Liver (tissue), 8 donors: ENCODE measurements at regions not wholly inside any gene's neighbourhood (a gene's known extent, or its start where the extent isn't known, plus 50 kb on each side); places are given as distances from the start of the nearest gene placed in this dataset.
"Not testable (repeated sequence)": the region's sequence is repeated elsewhere in the genome, so short reads cannot be mapped to it uniquely, and the experiment has no call there.

ENCODE experiments used
- DNase-seq: peaks from one replicate; pipeline ENCODE4 v3.0.0-alpha.2; 2017; ENCODE audit warnings: low spot score
- H3K27ac ChIP-seq, 2 donors: one replicate each; pipeline ENCODE4 v1.7.0; 2013; ENCODE audit warnings: inconsistent platforms in 2 of 2, low read length in 2 of 2, control low read depth in 1 of 2, low read depth in 1 of 2, mild to moderate bottlenecking in 1 of 2
- H3K27me3 ChIP-seq, 4 donors: one replicate each; pipeline versions ENCODE4 v1.6.1 to v1.7.0; 2013; ENCODE audit warnings: low read length in 3 of 4, inconsistent platforms in 1 of 4, mild to moderate bottlenecking in 1 of 4, moderate library complexity in 1 of 4; ENCODE audit not compliant: control insufficient read depth in 4 of 4, insufficient read depth in 4 of 4
- H3K36me3 ChIP-seq, 4 donors: one replicate each; pipeline versions ENCODE4 v1.6.1 to v1.7.0; 2013; ENCODE audit warnings: low read length in 3 of 4, mild to moderate bottlenecking in 3 of 4, low read depth in 1 of 4, moderate library complexity in 1 of 4; ENCODE audit not compliant: control insufficient read depth in 4 of 4, insufficient read depth in 3 of 4
- H3K4me1 ChIP-seq, 4 donors: one replicate each; pipeline versions ENCODE4 v1.6.1 to v1.7.0; 2013; ENCODE audit warnings: low read length in 3 of 4, mild to moderate bottlenecking in 3 of 4, moderate library complexity in 1 of 4; ENCODE audit not compliant: control insufficient read depth in 4 of 4, insufficient read depth in 4 of 4
- H3K4me3 ChIP-seq, 3 donors: one replicate each; pipeline versions ENCODE4 v1.6.1 to v1.7.0; 2013; ENCODE audit warnings: low read length in 3 of 3, control low read depth in 1 of 3, low read depth in 1 of 3, mild to moderate bottlenecking in 1 of 3
- H3K9ac ChIP-seq, 2 donors: one replicate each; pipeline ENCODE4 v1.7.0; 2013; ENCODE audit warnings: low read length in 2 of 2, mild to moderate bottlenecking in 2 of 2, moderate library complexity in 2 of 2, control low read depth in 1 of 2, low read depth in 1 of 2
- H3K9me3 ChIP-seq, 4 donors: one replicate each; pipeline versions ENCODE4 v1.6.1 to v1.7.0; 2013; ENCODE audit warnings: low read length in 3 of 4; ENCODE audit not compliant: control insufficient read depth in 4 of 4
- EGR1 ChIP-seq, 2 donors: IDR thresholded peaks; 2 replicates each; pipeline ENCODE4 v1.6.1; 2016 to 2018; ENCODE audit warnings: antibody characterized with exemption in 2 of 2, low read depth in 2 of 2
- FOXA1 ChIP-seq: IDR thresholded peaks from 2 replicates; pipeline ENCODE4 v1.6.1; 2016; ENCODE audit warnings: antibody characterized with exemption
- FOXA2 ChIP-seq: IDR thresholded peaks from 2 replicates; pipeline ENCODE4 v1.6.1; 2016; ENCODE audit warnings: antibody characterized with exemption
- HNF4A ChIP-seq, 2 donors: conservative IDR thresholded peaks; 2 replicates each; pipeline ENCODE4 v1.6.1; 2016; ENCODE audit warnings: antibody characterized with exemption in 2 of 2, mild to moderate bottlenecking in 2 of 2
- HNF4G ChIP-seq: IDR thresholded peaks from 2 replicates; pipeline ENCODE4 v1.6.1; 2016; ENCODE audit warnings: antibody characterized with exemption
- NR2F2 ChIP-seq: IDR thresholded peaks from 2 replicates; pipeline ENCODE4 v1.6.1; 2016; ENCODE audit warnings: antibody characterized with exemption
- RAD21 ChIP-seq, 2 donors: IDR thresholded peaks; 2 replicates each; pipeline ENCODE4 v1.6.1; 2016; ENCODE audit warnings: antibody characterized with exemption in 2 of 2, mild to moderate bottlenecking in 2 of 2
- SP1 ChIP-seq: IDR thresholded peaks from 2 replicates; pipeline ENCODE4 v1.6.1; 2018; ENCODE audit warnings: antibody characterized with exemption, mild to moderate bottlenecking
- YY1 ChIP-seq: IDR thresholded peaks from 2 replicates; pipeline ENCODE4 v1.6.1; 2016; ENCODE audit warnings: antibody characterized with exemption, mild to moderate bottlenecking
- WGBS: extraction: QIAGEN DNeasy Blood & Tissue Kit; methylation state at CpG from one replicate; pipeline ENCODE4 v1.1.7; 2013; 5-methylcytosine and 5-hydroxymethylcytosine counted together
- TF ChIP-seq, protein P1 (sequence below): fragments of 150-350 bp; IDR thresholded peaks from 2 replicates; pipeline ENCODE4 v1.5.1; 2017; ENCODE audit warnings: improper control_type of control experiment, low read depth, low read length; ENCODE audit not compliant: missing input control
- TF ChIP-seq, protein P2 (sequence below): IDR thresholded peaks from 2 replicates; pipeline ENCODE4 v1.6.1; 2016; ENCODE audit warnings: antibody characterized with exemption
- TF ChIP-seq, protein P3 (sequence below): IDR thresholded peaks from 2 replicates; pipeline ENCODE4 v1.6.1; 2016; ENCODE audit warnings: antibody characterized with exemption
- donor health status: healthy.
- donor health status: healthy.
- donor health status: healthy.
- donor health status: healthy.
- donor health status: healthy.

DNA sequence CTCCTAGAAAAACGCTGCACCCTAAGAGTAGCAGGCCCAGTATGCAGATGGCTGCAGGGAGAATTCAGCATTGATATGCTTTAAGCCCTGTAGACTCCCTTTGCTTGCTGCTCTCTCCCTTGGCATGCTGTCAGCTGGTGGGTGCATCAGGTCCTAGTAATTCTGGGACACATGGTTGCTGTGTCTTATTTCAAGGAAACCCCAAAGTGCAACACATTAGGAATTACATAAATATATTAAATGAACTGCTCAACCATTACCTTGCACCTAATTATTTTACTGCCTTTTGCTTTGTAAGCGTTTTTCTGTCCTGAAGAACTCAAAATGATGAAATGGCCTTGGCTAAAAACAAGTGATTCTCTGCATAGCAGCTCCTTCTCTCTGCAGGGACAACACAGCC lies 516.3 kb downstream of the ZIC3 start:
- Histone ChIP-seq H3K36me3 (no peaks in the 10 kb centered on the region), H3K27me3 (no peaks in the 10 kb centered on the region), H3K9ac (no peak overlapping the region), H3K27ac (no peak overlapping the region), H3K9me3 (peaks cover 0 to 2% (median 0%) of the 10 kb centered on the region in 4 donors), H3K4me1 (no peaks in the 10 kb centered on the region), H3K4me3 (no peak overlapping the region)
- no peak for DNase-seq
- TF ChIP-seq, protein P1, sequence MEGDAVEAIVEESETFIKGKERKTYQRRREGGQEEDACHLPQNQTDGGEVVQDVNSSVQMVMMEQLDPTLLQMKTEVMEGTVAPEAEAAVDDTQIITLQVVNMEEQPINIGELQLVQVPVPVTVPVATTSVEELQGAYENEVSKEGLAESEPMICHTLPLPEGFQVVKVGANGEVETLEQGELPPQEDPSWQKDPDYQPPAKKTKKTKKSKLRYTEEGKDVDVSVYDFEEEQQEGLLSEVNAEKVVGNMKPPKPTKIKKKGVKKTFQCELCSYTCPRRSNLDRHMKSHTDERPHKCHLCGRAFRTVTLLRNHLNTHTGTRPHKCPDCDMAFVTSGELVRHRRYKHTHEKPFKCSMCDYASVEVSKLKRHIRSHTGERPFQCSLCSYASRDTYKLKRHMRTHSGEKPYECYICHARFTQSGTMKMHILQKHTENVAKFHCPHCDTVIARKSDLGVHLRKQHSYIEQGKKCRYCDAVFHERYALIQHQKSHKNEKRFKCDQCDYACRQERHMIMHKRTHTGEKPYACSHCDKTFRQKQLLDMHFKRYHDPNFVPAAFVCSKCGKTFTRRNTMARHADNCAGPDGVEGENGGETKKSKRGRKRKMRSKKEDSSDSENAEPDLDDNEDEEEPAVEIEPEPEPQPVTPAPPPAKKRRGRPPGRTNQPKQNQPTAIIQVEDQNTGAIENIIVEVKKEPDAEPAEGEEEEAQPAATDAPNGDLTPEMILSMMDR: no peak
- no peak for TF ChIP-seq NR2F2
- TF ChIP-seq, protein P2, sequence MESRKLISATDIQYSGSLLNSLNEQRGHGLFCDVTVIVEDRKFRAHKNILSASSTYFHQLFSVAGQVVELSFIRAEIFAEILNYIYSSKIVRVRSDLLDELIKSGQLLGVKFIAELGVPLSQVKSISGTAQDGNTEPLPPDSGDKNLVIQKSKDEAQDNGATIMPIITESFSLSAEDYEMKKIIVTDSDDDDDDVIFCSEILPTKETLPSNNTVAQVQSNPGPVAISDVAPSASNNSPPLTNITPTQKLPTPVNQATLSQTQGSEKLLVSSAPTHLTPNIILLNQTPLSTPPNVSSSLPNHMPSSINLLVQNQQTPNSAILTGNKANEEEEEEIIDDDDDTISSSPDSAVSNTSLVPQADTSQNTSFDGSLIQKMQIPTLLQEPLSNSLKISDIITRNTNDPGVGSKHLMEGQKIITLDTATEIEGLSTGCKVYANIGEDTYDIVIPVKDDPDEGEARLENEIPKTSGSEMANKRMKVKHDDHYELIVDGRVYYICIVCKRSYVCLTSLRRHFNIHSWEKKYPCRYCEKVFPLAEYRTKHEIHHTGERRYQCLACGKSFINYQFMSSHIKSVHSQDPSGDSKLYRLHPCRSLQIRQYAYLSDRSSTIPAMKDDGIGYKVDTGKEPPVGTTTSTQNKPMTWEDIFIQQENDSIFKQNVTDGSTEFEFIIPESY: no peak
- no peak for TF ChIP-seq FOXA1
- WGBS: 25% methylated on average over 2 of the region's 2 CpGs

DNA sequence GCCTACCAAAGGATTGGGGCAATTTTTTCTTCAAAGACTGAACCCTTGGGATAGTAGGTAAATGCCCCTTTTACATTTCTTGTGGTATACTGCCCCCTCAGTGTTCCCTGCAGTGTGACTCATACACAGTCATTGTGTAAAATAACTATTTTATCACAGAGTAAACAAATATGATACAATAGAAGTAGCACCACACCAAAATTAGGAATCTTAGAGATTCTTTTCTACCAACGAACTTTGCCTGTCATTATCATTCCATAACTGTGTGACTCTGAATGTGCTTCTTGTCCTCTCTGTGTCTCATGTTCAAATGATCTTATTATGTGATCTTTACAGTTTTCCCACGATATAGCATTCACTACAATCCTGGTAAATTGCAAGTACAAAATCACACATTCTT lies 517.0 kb downstream of the ZIC3 start:
- TF ChIP-seq EGR1 (IDR thresholded peaks at IDR 0.05; ENCODE audit: low read depth in 2 of 2): no peak
- TF ChIP-seq SP1: no peak
- TF ChIP-seq, protein P2: no peak
- TF ChIP-seq FOXA1: no peak
- no peak for TF ChIP-seq HNF4A (conservative IDR thresholded peaks at IDR 0.05)
- TF ChIP-seq, protein P3, sequence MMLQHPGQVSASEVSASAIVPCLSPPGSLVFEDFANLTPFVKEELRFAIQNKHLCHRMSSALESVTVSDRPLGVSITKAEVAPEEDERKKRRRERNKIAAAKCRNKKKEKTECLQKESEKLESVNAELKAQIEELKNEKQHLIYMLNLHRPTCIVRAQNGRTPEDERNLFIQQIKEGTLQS: no peak
- TF ChIP-seq NR2F2: no peak
- TF ChIP-seq HNF4G: no peak
- TF ChIP-seq YY1: no peak
- no peak for TF ChIP-seq RAD21 (IDR thresholded peaks at IDR 0.05)
- TF ChIP-seq FOXA2: no peak
- no peak overlapping the region for H3K4me3 ChIP-seq
- WGBS: 20% methylated on average over 2 of the region's 2 CpGs
- H3K27me3 ChIP-seq: no peaks in the 10 kb centered on the region
- H3K4me1 ChIP-seq: no peaks in the 10 kb centered on the region
- no peak overlapping the region for H3K27ac ChIP-seq
- peaks cover 0 to 2% (median 0%) of the 10 kb centered on the region in 4 donors for H3K9me3 ChIP-seq
- no peak overlapping the region for H3K9ac ChIP-seq
- DNase-seq: no peak
- H3K36me3 ChIP-seq: no peaks in the 10 kb centered on the region

DNA sequence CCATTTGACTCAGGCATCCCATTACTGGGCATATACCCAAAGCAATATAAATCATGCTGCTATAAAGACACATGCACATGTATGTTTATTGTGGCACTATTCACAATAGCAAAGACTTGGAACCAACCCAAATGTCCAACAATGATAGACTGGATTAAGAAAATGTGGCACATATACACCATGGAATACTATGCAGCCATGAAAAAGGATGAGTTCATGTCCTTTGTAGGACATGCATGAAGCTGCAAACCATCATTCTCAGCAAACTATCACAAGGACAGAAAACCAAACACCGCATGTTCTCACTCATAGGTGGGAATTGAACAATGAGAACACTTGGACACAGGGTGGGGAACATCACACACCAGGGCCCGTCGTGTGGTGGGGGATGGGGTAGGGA lies 545.0 kb downstream of the ZIC3 start:
- not testable (repeated sequence) for H3K36me3 ChIP-seq, H3K9ac ChIP-seq, H3K9me3 ChIP-seq, H3K4me1 ChIP-seq, H3K27ac ChIP-seq, H3K27me3 ChIP-seq, H3K4me3 ChIP-seq, DNase-seq
- WGBS: 94% methylated on average over 3 of the region's 3 CpGs
